Stimulated activated CD8-positive, alpha-beta memory T cell treated with anti-CD3 and anti-CD28 coated beads, Interleukin-2, amount 100 ng/mL, for 48 hours (primary cell): ENCODE measurements at regions not wholly inside any gene's neighbourhood (a gene's known extent, or its start where the extent isn't known, plus 50 kb on each side); places are given as distances from the start of the nearest gene placed in this dataset.

ENCODE experiments used
- DNase-seq, 2 donors: peaks; one replicate each; pipeline ENCODE4 v3.0.0-alpha.2; 2020; ENCODE audit warnings: low read depth in 2 of 2

GRCh38 chr1:194347200-194347599 lies 1160.8 kb upstream of the B3GALT2 start:
- no peak for DNase-seq

GRCh38 chr1:194342484-194343262 lies 1156.3 kb upstream of the B3GALT2 start:
- no peak for DNase-seq

GRCh38 chr1:194341587-194341986 lies 1155.2 kb upstream of the B3GALT2 start:
- no peak for DNase-seq

- no peak for DNase-seq
These were observed 1153.1 kb upstream of the B3GALT2 start for GRCh38 chr1:194339471-194339870.

- no peak for DNase-seq
These were observed 1152.0 kb upstream of the B3GALT2 start for GRCh38 chr1:194338241-194338948.

- DNase-seq, result no peak
These were observed 1146.8 kb upstream of the B3GALT2 start for GRCh38 chr1:194333240-194333639.

- DNase-seq, result no peak
These were observed 1145.3 kb upstream of the B3GALT2 start for GRCh38 chr1:194331758-194332157.

GRCh38 chr1:194322751-194323150 lies 1136.3 kb upstream of the B3GALT2 start:
- no peak for DNase-seq

- DNase-seq, result no peak
These were observed 1132.4 kb upstream of the B3GALT2 start for GRCh38 chr1:194318790-194319280.

- no peak for DNase-seq
These were observed 1123.3 kb upstream of the B3GALT2 start for GRCh38 chr1:194309697-194310096.

GRCh38 chr1:194309269-194309668 lies 1122.9 kb upstream of the B3GALT2 start:
- DNase-seq, result no peak

- no peak for DNase-seq
These were observed 1114.4 kb upstream of the B3GALT2 start for GRCh38 chr1:194300776-194301175.

- no peak for DNase-seq
These were observed 1113.9 kb upstream of the B3GALT2 start for GRCh38 chr1:194300340-194300739.

GRCh38 chr1:194298007-194298598 lies 1111.7 kb upstream of the B3GALT2 start:
- no peak for DNase-seq

GRCh38 chr1:194297094-194297493 lies 1110.7 kb upstream of the B3GALT2 start:
- DNase-seq, result no peak

- no peak for DNase-seq
These were observed 1109.8 kb upstream of the B3GALT2 start for GRCh38 chr1:194296201-194296600.

- no peak for DNase-seq
These were observed 1109.3 kb upstream of the B3GALT2 start for GRCh38 chr1:194295685-194296084.

GRCh38 chr1:194293851-194294405 lies 1107.5 kb upstream of the B3GALT2 start:
- DNase-seq, result no peak

GRCh38 chr1:194292966-194293365 lies 1106.6 kb upstream of the B3GALT2 start:
- DNase-seq, result no peak

GRCh38 chr1:194289569-194290266 lies 1103.3 kb upstream of the B3GALT2 start:
- peak in 1 of 2 donors; percentile 4 for DNase-seq

GRCh38 chr1:194288238-194288637 lies 1101.8 kb upstream of the B3GALT2 start:
- no peak for DNase-seq

GRCh38 chr1:194281376-194281775 lies 1095.0 kb upstream of the B3GALT2 start:
- DNase-seq, result no peak
